GOT3 (cell line): ENCODE measurements at regions not wholly inside any gene's neighbourhood (a gene's known extent, or its start where the extent isn't known, plus 50 kb on each side); places are given as distances from the start of the nearest gene placed in this dataset.
"Not testable (repeated sequence)": the region's sequence is repeated elsewhere in the genome, so short reads cannot be mapped to it uniquely, and the experiment has no call there.

ENCODE experiments used
- DNase-seq: peaks from one replicate; lab custom pipeline; 2025; ENCODE audit warnings: mixed read lengths; lab: John Stamatoyannopoulos, UW

DNA sequence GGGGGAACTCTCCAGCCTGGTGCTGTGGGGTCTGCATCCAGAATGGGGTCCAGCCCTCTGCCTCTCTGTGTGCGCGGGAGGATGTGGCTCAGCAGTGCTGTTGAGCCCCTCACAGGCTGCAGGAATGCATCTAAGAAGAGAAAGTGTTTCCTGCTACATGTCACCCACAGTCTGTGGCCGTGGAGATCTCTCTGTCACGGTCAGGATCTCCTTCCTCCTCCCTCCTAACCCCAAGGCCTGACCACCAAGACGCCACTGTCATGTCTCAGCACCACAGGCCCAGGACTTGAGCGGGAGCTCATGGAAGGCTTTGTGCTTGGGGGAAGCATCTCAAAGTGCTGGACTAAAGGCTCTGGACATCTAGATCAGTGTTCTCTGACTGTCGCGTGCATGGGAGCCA, 90.1 kb downstream of the SREK1 start:
- DNase-seq, result no peak

GRCh38 chr5:66238435-66238834, 94.3 kb downstream of the SREK1 start:
- no peak for DNase-seq

DNA sequence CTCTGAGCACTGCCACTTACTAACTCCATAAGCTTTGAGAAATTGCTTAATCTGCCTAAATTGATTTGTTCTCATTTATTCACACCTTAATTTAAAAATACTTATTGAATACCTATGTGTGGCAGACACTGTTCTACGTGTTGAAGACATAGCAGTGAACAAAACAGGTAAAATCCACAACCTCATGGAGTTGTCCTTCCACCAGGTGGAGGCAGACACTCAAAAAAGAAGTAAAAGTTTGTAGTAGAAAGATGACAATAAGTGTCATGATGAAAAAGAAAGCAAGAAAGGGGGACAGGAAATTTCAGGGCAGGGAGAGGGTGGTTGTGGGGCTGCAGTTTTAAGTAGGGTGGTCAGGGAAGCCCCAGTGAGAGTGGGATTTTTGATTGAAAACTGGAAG, 94.9 kb downstream of the SREK1 start:
- no peak for DNase-seq

GRCh38 chr5:66241136-66241825, 97.2 kb downstream of the SREK1 start:
- no peak for DNase-seq

DNA sequence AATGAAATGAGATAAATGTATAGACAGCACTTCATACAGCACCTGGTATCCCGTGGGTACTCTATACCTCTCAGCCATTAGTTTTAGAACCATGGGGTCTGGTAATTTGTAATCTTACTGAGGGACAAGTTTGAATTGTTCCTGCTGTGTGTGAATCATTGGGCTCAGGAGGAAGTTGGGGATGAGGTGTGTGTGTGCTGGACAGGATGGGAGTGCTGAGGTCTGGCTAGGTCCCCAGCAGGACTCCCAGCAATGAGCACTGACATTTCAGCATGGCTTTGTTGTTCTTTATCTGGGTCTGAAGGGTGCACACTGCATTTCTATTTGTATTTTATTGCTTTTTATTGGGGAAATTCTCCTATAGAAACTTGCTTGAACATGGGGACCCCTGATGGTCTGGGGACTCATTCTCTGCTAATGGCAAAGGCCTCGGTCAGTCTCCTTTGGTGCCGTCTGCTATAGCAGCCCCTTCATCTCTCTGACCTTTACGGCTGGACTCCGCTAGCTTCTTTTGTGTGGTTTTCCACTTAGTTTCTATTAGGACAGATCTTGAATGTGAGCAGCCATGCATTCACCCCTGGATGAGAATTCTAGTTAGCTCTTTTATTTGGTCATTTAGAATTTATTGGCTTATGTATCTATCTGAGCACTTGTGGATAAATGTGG, 98.1 kb downstream of the SREK1 start:
- no peak for DNase-seq

- DNase-seq, result peak; percentile 22
Observed at GRCh38 chr5:66246608-66247007, 102.5 kb downstream of the SREK1 start.

- no peak for DNase-seq
Observed at GRCh38 chr5:66247176-66247960, 103.3 kb downstream of the SREK1 start.

- DNase-seq, result no peak
Observed at GRCh38 chr5:66248874-66249273, 104.8 kb downstream of the SREK1 start.

DNA sequence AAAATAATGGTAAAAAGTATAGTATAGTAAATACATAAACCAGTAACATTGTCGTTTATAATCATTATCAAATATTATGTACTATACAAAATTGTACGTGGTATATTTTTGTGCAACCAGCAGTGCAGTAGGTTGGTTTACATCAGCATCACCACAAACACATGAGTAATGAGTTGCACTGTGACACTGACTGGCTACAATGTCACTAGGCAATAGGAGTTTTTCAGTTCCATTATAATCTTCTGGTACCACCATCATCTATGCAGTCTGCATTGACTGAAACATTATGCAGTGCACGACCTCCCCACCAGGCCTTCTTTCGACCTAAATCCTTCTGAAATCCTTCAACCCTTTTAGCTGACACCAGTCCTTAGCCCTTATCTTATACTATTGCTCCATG, 105.8 kb downstream of the SREK1 start:
- DNase-seq, result no peak

- no peak for DNase-seq
Observed at GRCh38 chr5:66252849-66253248, 108.7 kb downstream of the SREK1 start.

DNA sequence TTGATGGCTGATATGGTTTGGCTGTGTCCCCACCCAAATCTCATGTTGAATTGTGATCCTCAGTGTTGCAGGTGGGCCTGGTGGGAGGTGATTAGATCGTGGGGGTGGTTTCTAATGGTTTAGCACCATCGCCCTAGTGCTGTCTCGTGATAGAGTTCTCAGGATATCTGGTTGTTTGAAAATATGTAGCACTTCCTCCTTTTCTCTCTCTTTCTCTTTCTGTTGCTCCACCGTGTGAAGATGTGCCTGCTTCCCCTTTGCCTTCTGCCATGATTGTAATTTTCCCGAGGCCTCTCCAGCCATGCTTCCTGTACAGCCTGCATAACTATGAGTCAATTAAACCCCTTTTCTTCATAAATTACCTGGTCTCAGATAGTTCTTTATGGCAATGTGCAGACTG, 111.6 kb downstream of the SREK1 start:
- DNase-seq, result no peak

DNA sequence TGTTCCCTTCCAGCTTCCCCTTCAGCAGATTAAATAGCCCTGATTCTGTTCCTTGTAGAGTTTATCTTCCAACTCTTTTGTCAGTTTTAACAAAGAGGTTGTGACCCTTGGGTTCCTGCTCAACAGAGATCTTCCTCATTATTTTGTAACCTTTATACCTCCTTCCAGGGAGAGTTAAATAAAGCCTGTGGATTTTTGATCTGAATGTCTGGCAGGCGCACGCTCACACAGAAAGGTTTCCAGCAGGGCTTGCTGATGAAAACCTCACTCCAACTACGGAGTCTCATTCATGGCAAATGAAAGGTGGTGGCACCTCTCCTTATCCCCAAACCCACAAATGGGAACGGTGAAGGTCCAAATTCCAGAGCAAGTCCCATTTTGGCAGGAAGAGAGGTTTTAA, 129.0 kb downstream of the SREK1 start:
- DNase-seq, result no peak

DNA sequence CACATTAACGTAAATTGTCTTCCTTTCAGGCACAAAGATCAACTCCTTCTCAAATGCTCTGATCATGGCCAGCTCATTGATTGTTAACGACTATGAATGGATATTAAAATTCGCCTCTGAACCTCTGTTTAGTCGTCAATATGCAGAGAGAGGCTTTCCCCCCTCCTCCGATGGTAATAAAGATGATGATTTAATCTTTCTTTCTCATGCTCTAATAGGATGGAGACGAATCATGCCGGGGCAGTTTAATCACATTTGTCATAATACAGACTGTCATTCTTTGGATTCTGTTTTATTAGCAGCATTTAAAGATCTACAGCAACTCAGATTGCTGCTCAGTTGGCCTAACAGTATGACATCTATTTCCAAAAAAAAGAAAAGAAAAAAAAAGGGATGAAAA, 132.9 kb downstream of the SREK1 start:
- no peak for DNase-seq

GRCh38 chr5:66277981-66278380, 133.9 kb downstream of the SREK1 start:
- no peak for DNase-seq

- no peak for DNase-seq
Observed at GRCh38 chr5:66281294-66281693, 137.2 kb downstream of the SREK1 start.

DNA sequence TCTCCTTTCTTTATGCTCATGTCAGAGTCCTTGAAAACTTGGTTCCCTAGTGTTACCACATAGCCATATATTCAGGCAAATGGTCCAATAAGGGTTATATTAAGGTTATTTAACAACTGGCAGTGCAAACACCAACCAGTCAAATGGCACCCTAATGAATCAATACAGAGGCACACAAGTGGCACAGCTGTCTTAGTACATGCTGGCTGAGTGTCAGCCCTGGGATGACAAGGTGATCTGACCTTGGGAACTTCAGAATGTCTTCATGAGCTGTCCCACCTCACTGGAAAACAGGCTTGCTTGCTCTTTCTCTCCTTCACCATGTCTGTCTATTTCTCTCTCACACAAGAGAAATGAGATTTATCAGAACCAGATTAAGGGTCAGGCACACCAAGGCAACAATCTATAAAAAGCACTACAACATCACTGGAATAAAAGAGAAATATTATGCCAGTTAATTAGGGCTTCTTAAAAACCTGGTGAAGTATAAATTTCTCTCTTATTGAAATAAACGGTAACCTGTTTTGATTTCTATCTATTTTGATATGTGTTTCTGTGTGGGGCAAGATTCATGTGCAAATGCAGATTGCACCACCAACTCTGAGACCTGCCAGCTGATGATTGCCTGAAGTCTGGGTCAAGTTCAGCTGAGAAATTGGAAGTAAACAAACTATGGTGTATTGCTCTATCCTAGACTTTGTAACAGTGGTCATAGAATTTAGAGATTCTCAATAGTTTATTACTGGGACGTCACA, 140.7 kb downstream of the SREK1 start:
- no peak for DNase-seq

DNA sequence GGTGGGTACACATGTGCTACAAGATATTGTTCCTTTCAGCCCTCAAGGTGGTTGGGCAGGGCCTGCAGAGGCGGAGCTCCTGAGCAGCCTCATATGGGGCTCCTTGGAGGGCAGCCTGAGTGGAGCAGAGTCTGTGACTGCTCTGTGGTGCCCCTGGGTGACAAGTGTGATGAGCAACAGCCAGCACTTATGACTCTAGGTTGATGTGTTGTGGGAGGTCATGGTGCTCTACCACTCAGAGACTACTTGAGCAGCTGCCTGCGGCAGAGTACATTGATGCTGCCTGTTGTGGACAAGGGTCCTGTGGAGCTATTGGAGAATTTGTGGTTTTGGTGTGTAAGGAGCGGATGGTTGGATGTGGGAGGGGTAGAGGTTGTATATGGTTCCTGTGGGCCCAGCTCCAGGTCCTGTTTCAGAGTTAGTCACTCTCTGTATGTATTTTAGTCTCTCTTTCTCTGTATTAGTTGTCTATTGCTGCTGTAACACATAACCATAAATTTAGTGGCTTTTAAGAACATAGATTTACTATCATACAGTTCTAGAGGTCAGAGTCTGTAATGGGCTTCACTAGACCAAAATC, 141.3 kb downstream of the SREK1 start:
- DNase-seq, result no peak

DNA sequence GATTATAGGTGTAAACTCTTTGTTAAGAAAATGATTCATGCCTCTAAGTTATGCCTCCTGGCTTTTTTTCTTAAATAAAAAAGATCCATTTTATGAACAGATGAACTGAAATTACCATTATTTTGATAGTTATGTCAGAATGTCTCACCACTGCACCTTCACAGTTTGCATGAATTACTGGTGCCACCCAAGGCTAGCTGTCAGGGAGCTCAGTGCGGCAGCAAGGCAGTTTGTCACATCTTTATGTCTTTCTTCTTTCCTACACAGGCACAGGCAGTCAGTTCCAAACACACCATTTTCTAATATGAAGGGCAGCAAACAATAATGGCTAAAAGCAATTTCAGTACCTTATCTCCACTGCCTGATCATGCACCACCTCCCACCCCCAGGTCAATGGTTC, 147.7 kb downstream of the SREK1 start:
- no peak for DNase-seq

GRCh38 chr5:66293851-66294250, 149.8 kb downstream of the SREK1 start:
- DNase-seq, result not testable (repeated sequence)

DNA sequence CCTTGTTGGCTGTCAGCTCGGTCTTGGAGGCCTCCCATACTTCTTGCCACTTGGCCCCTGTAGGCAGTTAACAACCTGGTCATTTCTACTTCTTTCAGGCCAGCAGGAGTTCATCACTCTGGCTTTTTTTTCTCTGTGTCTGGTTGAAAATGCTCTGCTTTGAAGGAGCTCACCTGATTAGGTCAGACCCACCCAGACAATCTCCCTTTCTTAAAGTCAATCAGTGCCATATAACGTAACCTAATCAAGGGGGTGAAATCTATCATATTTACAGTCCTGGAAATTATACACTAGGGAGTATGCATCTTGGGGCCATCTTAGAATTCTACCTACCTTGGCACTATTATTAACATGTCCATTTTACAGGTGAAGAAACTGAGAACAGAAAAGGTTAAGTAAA, 155.4 kb downstream of the SREK1 start:
- no peak for DNase-seq

GRCh38 chr5:66302344-66302743, 158.2 kb downstream of the SREK1 start:
- no peak for DNase-seq
